CD4-positive, alpha-beta T cell treated with Interleukin-4 for 1 hour (primary cell): ENCODE measurements at regions not wholly inside any gene's neighbourhood (a gene's known extent, or its start where the extent isn't known, plus 50 kb on each side); places are given as distances from the start of the nearest gene placed in this dataset.

Experiments
- DNase-seq, 2 donors: peaks; one replicate each; pipeline ENCODE4 v3.0.0-alpha.2; 2020 to 2022

- no peak for DNase-seq
Measured at GRCh38 chr20:11553603-11554002, 364.1 kb upstream of the BTBD3 start.

DNA sequence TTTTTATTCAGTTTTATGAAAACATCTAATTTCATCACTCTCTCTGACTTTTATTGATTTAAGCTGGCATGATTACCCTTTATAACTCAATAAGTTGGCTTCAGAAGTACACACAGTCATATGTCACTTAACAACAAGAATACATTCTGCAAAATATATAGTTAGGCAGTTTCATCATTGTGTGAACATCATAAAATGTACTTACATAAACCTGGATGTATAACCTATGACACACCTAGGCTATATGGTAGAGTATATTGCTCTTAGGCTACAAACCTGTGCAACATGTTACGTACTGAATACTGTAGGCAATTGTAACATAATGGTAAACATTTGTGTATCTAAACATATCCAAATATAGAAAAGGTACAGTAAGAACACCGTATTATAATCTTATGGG lies 362.2 kb upstream of the BTBD3 start:
- no peak for DNase-seq

DNA sequence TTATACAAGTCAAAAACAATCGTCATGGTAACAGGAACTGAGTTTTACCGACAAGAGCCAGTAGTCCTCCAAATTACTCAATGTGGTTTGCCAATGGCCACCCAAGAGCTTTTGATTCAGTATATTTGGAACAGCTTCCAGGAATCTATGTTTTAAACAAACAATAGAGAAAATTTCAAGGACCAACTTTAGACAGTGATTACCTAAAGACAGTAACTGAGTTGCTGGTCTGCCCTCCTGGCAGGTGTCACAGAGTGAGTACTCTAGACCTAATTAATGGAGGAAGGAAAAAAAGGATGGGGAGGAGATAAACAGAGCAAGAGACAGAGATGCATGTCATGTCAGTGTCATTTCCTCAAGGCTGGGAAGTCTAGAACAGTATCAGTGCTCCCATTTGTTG lies 361.3 kb upstream of the BTBD3 start:
- DNase-seq: no peak

GRCh38 chr20:11564491-11564890 lies 353.2 kb upstream of the BTBD3 start:
- no peak for DNase-seq

DNA sequence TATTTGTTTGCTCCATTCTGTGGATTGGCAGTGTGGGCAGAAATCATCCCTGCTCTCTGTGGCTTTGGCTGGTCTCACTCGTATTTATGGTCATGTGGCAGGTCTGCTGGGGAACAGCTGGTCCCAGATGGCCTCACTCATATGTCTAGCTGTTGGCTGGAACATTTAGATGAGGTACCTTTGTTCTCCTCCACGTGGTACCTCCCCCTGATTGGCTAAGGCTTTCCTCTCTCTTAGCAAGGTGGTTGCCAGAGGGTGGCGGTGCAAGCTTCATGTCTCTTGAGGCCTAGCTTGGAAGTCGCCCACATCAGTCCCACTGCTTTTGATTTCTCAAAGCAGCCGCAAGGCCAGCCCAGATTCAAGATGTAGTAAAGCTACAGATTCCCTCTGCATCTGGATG lies 348.5 kb upstream of the BTBD3 start:
- DNase-seq: no peak

DNA sequence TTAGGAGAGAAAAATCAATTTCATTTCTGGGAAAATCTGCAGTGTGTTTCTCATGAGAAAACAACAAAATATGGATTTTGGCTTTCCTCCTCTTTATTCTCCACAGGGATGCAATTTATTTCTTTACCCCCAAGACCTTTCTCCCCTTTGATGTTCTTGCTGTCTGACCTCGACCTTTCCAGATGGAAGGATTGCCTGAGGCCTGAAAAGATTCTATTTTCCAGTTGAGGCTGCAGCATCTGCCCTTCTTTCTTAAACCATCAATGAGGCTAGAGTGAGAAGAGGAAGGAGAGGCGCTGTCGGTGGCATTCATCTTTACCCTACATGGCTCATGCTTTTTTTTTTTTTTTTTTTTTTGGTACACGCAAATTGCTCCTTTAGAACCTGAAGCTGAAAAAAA lies 344.2 kb upstream of the BTBD3 start:
- DNase-seq: no peak

- no peak for DNase-seq
Measured at GRCh38 chr20:11581271-11581670, 336.4 kb upstream of the BTBD3 start.

- DNase-seq: no peak
Measured at GRCh38 chr20:11582060-11582459, 335.6 kb upstream of the BTBD3 start.

DNA sequence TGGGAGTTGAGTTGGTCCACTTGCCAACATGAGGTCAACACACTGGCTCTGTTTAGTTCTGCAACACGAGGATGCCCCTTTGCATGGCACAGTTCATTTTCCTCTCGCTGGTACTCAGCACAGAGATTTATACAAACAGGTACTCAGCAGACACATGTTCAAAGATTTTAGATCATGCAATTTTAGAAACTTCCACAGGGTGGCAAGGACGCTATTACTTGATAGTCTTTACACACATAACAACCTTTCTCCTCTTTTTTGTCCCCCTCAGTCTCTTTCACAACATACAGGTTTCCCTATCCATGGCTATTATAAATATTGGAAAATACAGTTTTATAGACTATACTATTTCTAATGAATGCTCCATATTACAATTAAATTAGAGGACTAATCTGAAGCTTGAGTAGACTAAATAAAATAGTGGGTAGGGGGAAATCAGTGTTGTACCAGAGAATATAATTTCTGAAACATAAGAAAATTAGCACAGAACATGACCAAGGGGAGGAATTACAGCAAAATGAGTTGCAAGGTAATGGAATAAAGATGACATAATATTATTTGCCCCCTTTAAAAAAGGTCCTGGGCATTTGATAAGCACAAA lies 331.8 kb upstream of the BTBD3 start:
- no peak for DNase-seq

DNA sequence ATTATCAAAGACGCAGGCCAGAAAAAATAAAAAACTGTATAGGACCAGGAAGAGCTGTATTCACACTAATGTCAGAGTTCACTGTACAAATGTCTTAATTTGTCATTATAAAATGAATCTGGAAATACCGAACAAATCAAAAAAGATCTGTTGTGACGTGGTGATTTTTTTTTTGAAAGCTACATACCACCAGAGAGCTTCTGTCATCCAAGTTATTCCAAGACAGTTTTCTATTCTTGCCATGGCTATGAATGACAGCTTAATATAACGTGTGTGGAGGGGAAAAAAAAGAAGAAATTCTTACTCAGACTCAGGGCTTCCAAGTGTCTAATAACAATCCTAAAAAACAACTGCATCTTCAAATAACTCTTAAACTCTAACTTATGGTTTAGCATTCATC lies 328.8 kb upstream of the BTBD3 start:
- DNase-seq: no peak

DNA sequence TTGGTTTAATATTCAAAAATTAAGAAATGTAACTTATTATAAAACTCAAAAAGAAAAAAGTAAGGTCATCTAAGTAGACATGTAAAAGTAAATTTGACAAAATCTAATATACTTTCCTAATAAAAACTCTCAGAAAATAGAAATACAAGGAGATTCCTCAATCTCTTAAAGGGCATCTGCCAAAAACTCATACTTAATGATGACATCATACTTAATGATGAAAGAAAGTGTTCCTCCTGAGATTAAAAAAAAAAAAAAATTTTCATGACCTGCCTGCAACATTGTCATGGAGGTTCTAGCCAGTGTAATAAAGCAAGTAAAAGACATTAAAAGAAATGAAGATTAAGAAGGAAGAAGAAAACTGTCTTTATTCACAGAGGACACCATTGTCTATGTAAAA lies 325.7 kb upstream of the BTBD3 start:
- DNase-seq: no peak

DNA sequence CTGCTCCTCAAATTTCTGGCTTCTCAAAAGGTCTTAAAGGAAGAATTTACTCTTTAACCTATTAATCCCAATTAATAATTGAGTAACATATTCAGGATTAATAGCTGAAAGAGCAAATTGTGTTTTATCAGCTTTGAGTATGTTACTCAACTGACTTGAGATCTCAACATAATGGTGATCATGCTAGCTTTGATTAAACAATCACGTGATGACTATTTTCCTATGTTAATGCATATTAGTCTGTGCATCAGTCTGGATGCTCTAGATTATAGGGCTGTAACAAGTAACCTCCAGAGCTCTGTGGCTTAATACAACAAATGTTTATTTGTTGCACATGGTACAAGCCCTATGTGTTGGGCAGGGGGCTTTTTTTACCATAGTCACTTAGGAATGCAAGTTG lies 313.4 kb upstream of the BTBD3 start:
- DNase-seq: no peak

DNA sequence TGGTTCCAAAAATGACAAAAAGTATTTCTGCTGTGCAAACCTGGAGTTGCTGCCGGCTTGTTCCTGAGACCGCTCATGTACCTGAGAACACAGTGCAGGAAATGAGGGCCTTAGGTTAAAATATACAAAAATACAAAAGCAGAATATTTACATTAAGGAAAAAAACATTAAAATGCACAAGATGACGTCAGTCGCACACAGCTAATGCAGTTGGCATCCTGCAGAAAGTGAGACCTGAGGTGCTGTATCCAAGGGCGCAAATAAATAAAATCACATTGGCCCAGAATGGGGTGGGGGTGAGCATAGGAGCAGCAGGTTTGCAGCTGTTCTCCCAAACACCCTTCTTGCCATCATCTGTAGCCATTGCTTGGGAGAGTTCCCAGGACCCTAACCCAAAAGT lies 310.6 kb upstream of the BTBD3 start:
- DNase-seq: no peak

- DNase-seq: no peak
Measured at GRCh38 chr20:11608736-11609135, 309.0 kb upstream of the BTBD3 start.

DNA sequence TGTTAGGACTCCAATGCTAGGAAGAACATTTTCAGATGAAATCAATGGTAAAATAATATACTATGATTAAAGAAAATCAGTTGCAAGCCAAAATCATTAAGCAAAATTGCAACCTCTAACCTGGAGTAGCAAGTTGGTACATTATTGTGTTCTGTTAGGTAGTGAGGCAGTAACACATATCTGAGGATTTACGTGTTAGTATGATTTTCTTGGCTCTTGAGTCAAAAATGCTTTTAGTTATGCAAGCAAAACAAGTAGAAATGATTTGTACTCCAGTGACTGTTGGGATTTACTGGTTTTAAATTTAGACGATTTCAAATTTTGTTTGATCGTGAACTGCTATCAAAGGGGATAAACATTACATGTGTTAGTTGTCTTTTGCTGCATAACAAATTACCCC lies 293.0 kb upstream of the BTBD3 start:
- no peak for DNase-seq

DNA sequence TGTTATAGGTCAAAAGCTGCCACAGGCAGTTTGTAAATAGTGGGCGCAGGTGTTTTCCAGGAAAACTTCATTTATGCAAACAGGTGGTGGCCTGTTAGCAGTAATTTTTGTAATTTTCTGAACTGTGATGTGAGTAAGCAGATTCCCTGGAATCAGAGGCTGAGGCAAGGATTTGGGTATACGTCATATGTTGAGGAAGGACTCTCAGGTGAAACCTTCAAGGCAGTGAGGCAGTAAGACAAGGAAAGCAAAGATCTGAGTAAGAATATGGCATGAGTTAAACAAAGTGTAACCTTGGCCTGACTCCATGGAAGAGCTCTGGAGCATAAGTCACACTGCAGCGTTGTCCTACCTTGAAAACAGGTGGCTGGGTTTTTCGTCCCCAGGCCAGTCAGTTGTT lies 291.1 kb upstream of the BTBD3 start:
- no peak for DNase-seq

DNA sequence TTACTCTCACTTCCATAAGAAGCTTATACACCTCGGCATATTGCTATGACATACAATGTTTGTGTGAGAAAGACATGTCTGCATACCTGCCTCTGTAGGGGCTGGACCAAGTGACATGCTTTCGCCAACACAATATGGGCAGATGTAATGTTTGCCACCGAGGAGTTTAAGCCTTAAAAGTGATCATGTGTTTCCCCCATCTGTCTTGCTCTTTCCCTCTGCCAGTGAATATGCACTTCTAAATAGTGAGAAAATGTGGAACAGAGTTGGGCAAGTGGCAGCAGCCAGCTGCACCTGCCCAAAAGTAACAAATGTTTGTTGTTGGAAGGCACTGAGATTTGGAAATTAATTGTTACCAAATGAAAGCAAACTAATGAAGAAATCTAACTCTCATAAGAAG lies 274.8 kb upstream of the BTBD3 start:
- DNase-seq: no peak

- no peak for DNase-seq
Measured at GRCh38 chr20:11646359-11646758, 271.3 kb upstream of the BTBD3 start.

DNA sequence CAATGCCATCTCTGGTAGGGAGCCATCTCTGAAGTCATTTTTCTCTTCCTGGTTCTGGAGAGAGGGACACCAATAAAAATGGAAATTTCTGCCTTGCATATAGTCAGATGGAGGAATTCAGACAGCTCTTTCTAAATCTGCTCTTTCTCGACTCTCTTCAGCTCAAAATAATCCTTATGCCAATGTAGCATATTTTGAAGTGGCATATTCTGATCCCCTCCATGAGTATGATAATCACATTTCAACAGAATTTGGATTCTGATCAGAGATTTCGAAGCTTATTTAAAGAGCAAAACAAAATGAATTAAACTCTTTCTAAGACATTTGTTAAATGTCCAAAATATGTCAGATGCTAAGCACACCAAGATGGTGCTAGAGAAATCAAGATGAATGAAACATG lies 267.1 kb upstream of the BTBD3 start:
- no peak for DNase-seq

GRCh38 chr20:11651138-11651537 lies 266.6 kb upstream of the BTBD3 start:
- DNase-seq: no peak

DNA sequence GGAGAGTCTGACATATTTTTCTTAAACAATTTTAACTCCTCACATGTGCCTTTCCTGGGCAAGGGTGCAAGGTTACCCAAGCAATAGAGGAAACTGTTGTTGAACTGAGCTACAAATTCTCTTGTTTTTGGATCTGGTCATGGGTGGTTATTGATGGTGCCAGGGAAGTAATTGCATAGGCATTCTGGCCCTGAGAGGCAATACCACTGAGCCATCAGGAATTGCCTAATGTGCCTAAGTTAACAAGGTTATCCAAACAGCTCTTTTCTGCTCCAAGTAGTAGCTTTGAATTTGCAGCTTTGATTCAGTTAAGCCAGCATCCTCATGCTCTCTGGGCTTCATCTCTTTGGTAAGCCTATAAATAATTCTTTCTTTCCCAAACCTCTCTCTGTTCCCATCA lies 266.0 kb upstream of the BTBD3 start:
- no peak for DNase-seq

DNA sequence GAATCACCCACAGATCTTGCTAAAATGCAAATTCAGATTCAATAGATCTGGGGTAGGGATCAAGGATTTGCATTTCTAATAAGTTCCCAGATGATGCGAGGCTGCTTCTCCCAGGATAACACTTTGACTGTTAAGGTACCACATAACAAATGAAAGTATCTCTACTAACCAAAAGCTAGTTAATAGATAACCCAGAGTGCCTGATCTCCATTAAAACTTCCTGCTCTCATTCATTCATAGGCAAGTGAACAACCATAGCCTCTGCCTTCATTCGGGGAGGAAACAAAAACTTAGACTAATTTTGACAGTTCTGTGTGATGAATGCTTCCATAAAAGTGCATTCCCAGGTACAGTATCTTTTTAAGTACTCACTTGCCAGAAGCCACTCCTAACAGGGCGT lies 265.6 kb upstream of the BTBD3 start:
- DNase-seq: no peak

- DNase-seq: no peak
Measured at GRCh38 chr20:11654766-11655165, 262.9 kb upstream of the BTBD3 start.

- DNase-seq: no peak
Measured at GRCh38 chr20:11660673-11661072, 257.0 kb upstream of the BTBD3 start.

DNA sequence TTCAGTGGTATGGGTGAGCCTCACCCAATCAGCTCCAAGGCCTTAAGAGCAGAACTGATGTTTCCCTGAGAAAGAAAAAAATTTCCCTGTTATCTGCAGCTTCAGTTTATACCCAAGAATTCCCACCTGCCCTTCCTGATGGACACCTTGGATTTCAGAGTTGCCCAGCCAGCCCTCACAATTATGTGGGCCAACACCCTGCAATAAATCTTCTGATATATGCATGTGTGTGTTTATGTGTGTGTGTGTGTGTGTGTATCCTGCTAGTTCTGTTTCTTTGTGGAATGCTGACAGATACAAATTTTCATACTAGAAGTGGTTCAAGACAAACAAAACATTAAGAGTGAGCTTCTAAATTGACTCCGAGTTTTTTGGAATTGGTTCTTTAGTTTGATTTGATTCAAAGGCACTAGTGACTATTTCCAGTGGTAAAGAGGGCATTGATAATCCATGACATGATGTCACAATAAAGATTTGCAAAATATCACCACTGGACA lies 246.6 kb upstream of the BTBD3 start:
- DNase-seq: no peak

DNA sequence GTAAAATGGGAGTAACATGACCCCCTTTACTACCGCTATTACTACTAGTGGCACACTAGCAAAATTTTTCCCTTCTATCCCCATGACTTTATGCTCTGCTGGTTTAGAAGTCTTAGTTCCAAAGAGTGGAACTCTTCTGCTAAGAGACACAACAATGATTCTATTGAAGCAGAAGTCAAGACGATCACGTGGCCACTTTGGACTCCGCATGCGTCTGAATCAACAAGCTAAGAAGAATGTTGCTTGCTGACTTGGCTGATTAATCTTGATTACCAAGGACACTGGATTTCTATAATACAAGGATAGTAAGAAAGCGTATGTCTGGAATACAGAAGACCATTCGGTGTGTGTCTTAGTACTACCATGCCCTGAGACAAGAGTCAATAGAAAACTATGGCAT lies 244.7 kb upstream of the BTBD3 start:
- DNase-seq: no peak
